ENCODE measurements at regions not wholly inside any gene's neighbourhood (a gene's known extent, or its start where the extent isn't known, plus 50 kb on each side); places are given as distances from the start of the nearest gene placed in this dataset.

- DNase-seq (ENCODE audit: low spot score) (no peak), FAIRE-seq (no peak)
Measured at GRCh38 chr15:93331545-93332167, 242.6 kb upstream of the RGMA start.

DNA sequence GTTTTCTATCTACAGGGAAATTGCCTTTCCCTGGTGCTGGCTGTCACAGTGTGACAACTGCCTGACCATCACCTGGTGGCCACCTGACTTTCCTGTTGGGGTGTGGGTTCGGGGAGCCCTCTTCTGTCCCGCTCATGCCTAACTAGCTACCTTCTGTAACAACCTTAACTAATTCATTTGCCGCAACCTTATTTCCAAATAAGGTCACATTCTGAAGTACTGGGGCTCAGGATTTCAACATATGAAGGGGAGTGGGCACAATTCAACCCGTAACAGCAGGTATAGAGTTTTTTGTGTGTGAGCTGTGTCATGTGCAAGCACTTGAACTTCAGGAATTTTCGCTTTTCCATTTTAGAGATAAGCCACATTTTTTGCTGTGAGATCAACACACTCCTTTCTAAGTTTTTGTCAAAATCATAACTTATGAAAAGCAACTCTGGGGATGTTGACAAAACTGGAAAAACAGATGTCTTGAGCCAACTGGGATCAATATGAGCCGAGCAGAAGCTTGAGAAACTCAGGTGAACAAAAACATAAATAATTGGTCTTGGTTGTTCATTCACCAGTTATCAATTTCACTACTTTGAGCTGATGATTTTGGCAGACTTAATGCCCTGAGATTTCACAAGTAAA is 242.0 kb upstream of the RGMA start:
- DNase-seq (ENCODE audit: low spot score) (no peak), FAIRE-seq (no peak)

DNA sequence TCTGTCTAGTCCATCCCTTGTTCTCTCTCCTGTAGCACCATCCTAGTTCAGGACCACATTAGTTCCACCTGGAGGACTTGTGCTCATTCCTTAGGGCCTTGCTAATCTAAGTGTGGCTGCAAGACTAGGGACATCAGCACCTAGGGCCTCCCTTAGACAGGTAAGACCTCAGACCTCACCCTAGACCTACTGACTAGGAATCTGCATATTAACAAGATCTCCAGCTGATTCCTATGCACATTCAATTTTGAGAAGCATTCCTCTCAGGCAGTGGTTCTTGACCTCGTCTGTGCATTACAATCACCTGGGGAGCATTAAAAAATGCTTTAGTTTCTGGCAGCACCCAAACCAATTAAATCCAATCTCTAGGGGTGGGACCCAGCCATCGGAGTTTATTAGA is 238.4 kb upstream of the RGMA start:
- FAIRE-seq (no peak), DNase-seq (ENCODE audit: low spot score) (no peak)

DNA sequence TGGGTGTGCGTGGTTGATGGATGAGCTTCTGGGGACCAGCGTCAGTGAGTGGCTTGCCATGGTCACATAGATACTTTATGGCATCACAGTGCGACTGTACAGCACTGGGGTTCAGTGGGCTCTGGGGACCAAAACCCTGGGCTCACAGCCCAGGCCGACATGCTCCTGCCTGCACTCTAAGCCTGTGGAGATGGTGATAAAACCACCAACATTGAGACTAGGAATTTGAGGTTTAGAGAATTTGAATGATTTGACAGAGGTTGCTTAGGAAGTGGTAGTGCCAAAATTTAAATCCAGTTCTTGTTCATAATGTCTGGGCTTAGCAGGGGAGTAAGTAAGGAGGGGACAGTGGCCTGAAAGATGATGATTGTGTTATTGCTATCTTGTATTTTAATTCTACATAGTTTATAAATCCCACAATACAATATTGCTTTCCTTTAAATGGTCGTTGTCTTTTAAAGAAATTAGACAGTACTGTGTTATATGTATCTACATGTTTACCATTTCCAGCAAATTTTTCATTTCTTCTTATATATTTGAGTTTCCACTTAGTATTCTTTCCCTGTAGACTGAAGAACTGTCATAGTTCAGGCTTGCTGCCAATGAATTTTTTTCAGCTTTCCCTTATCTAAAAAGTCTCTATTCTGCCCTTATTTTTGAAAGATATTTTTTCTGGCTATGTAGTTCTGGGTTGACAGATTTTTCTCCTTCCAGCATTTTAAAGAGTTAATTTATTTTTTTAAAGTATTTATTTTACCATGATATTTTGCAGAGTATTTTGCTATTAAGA is 235.4 kb upstream of the RGMA start:
- no peak for FAIRE-seq
- no peak for DNase-seq (ENCODE audit: low spot score)

GRCh38 chr15:93321881-93322282 is 232.9 kb upstream of the RGMA start:
- FAIRE-seq (no peak), DNase-seq (ENCODE audit: low spot score) (no peak)

DNA sequence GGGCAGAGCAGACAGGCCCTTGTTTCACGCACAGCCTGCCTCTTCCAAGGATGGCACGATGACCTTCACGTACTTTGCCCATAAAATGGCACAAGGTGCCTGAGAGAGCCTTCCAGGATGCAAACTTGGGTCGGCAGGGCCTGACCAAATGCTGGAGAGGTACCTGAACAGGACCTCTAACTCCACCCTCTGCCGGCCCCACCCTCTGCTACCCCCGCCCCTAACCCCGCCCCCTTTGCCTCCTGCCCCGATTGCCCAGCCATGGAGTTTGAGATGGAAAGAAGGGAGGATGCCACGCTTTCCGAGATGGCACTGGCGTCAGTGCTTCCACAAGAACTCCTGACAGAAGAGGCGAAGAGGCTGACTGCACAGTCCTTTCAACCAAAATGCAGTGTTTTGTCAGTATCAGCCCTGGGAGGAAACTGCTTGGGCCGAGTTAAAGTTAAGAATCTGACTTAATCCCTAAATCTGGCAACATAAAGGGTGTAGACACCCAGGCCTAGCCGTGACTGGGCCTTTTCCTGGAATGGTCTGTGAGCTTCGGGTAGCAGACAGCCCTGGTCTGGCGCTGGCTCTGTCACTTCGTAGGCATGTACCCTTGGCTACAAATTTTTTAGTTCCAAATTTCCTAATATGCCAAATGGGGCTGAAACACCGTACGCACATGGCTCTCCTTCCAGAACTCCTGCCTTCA is 230.3 kb upstream of the RGMA start:
- FAIRE-seq (no peak), DNase-seq (ENCODE audit: low spot score) (no peak)

DNA sequence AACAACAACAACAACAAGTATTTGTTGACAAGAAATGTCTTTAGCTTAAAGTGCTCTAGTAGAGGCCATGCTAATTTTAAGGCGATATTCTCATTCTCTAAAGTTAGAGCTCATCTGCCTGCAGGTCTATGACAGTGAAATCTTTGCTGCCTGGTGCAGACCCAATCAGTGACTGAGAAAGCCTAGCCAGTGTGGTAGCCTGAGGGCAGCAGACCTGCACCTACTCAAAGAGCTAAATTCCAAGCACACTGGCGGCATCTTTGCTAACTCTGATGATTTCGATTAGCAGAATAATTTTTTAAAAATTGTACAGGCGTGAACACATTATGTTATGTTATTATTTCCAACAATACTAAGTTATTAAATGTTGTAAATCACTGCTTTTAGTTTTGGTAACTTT is 228.8 kb upstream of the RGMA start:
- FAIRE-seq (no peak), DNase-seq (ENCODE audit: low spot score) (no peak)

GRCh38 chr15:93314245-93314644 is 225.2 kb upstream of the RGMA start:
- DNase-seq (ENCODE audit: low spot score) (no peak), FAIRE-seq (no peak)

- DNase-seq (ENCODE audit: low spot score) (no peak), FAIRE-seq (no peak)
Measured at GRCh38 chr15:93312891-93313486, 224.0 kb upstream of the RGMA start.

DNA sequence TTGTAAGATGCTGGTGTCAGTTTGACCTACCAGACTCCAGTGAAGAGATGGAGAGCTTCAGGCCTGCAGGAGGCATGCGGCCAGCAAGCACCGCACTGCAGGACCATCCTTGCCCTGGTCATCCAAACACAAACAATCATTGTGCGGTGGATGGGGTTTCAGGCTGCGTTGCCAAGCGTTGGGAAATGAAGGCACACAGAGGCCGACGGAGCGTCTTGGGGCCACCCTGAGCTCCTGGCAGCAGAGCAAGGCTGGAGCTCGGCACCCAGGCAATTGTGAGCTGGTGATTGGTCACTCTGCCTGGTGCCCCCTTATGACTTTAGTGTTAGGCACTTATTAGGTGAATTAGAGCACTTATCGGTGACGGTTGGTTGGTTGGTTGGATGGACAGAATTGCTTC is 222.6 kb upstream of the RGMA start:
- no peak for DNase-seq (ENCODE audit: low spot score)
- FAIRE-seq = no peak

DNA sequence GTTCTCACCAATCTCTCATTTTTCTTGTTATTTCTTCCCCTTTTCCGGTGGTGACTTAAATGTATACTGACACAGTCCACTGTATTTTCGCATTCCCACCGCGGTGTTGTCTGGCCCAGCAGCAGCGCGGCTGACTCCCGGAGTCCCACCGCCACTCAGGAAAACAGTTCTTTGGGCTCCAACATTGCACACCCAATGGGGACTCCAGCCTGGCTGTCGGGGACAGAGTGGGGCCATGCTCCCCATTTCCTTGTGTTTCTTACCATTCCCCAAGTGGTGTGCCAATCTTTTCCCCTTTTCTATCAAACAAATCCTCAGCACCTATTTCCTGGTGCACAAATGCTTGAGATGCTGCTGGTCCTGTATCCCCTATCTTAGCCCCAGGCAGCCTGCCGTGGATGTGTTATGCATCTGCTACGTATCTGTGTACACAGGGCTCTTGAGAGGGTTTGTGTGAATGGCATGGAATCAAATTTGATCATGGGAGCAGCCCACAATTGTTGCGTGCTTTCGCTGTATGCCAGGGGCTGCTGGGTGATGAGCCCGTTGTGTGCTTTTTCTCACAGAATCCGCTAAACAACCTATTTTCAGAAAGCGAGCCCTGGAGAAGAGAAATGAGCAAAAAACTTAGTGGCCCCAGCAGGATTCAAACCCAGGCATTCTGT is 219.1 kb upstream of the RGMA start:
- DNase-seq (ENCODE audit: low spot score) (no peak), FAIRE-seq (no peak)

- no peak for DNase-seq (ENCODE audit: low spot score)
- no peak for FAIRE-seq
Measured at GRCh38 chr15:93307513-93307912, 218.5 kb upstream of the RGMA start.

DNA sequence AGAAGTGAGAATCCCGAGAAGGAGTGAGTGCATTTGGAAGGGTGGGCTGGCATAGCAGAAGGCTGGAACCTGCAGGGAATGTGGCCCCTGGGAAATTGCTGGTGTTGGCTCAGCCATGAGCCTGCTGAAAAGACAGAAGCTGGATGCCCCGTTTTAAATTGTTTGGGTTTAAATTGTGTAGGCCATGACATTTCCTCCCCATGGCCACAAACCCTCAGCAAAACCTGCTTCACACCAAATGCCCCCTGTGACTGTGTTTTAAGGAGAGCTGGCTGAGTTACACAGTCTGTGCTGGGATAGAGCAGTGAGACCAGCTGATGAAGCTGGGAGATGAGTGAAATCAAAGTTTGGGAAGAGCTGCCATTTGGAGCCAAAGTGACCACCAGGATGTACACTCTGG is 216.3 kb upstream of the RGMA start:
- DNase-seq (ENCODE audit: low spot score) = no peak
- FAIRE-seq = no peak

GRCh38 chr15:93302080-93302765 is 213.2 kb upstream of the RGMA start:
- no peak for DNase-seq (ENCODE audit: low spot score)
- no peak for FAIRE-seq

GRCh38 chr15:93300796-93301195 is 211.8 kb upstream of the RGMA start:
- no peak for DNase-seq (ENCODE audit: low spot score)
- no peak for FAIRE-seq

DNA sequence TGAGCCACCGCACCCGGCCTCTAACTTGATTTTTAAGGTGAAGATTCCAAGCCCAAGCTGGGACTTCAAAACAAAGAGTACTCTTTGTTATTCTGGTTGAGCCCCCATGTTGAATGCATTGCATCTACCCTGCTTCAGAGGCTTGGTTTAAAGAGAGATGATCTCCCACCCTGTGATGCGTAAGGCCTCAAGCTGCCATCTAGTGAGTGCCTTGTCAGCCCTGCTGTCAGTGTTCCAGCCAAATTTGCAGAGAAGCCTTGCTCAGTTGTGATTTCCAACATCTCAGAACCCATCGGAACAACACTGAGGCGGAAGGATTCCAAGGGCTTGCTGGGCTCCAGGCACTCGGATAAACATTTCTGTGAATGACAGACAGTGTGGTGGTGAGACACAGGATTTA is 210.7 kb upstream of the RGMA start:
- no peak for FAIRE-seq
- no peak for DNase-seq (ENCODE audit: low spot score)

DNA sequence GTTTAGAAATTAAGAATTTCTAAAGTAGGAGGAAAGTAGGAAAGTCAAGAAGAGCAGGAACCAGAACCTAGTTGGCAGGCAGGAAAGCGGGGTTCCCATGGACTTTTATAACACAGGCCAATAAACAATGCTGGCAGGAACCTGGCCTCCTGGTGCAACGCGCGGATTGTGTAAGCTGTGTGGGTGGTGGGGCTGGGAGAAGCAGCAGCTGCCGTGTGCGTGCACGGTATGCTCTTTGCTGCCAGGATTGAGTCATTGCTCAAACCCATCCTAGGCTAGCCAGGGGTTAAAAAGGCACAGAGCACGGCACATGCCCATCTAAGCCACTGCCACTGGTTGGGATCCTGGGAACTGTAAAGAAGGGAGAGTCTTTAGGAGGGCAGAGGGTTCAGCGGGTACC is 209.9 kb upstream of the RGMA start:
- no peak for DNase-seq (ENCODE audit: low spot score)
- no peak for FAIRE-seq

- FAIRE-seq = no peak
Measured at GRCh38 chr15:93296759-93297500, 207.9 kb upstream of the RGMA start.

DNA sequence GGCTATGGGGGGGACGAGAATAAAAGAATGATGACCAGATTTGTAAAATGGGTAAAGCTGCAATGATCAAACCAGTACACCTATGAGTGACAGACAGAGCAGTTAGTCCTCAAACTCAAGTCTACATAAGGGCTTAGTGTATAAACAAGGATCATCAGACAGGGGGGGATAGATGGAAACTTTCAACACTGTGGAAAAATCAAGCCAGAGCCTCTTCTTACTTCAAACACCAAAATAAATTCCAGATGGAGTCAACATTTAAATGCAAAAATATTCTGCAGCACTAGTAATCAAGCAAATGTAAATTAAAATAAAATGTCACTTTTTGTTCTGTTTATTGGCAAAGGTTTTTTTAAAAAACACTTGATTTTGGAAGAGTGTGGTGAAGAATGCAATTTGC is 205.9 kb upstream of the RGMA start:
- FAIRE-seq (no peak), DNase-seq (ENCODE audit: low spot score) (no peak)

More at GRCh38 chr15:93296759-93297500, 207.9 kb upstream of the RGMA start:
- DNase-seq (ENCODE audit: low spot score) = no peak

GRCh38 chr15:93294066-93294465 is 205.1 kb upstream of the RGMA start:
- no peak for FAIRE-seq
- DNase-seq (ENCODE audit: low spot score) = no peak

Measured in RCC 7860 (cell line).